IMR-90 (cell line): ENCODE measurements at regions not wholly inside any gene's neighbourhood (a gene's known extent, or its start where the extent isn't known, plus 50 kb on each side); places are given as distances from the start of the nearest gene placed in this dataset.

Experiments used
- ATAC-seq: fragments of 200-7000 bp; cut with Tn5 transposase; 2 replicates; pipeline ENCODE4 v1.9.1; 2020; ENCODE audit warnings: low read depth, mild to moderate bottlenecking, moderate library complexity
- BruUV-seq: library from RNA; stranded (reverse); fragments of 400-500 nt; replicated peaks from 2 replicates; lab custom pipeline; 2021; lab: Mats Ljungman, UMichigan
- CTCF ChIA-PET: fragments of 300-600 bp; formaldehyde crosslinking; extraction: SDS; loops from one replicate; lab custom pipeline; 2021; ENCODE audit warnings: antibody characterized with exemption; lab: Yijun Ruan, JAX
- POLR2A ChIA-PET: fragments of 300-600 bp; sonication (Branson Sonifier 250); formaldehyde crosslinking; loops from one replicate; lab custom pipeline; 2022; ENCODE audit warnings: antibody characterized with exemption; ENCODE audit not compliant: unreplicated experiment; lab: Charles Lee
- DNase-seq: peaks from one replicate; pipeline ENCODE4 v3.0.0; 2013
- H2AFZ ChIP-seq: replicated peaks from 2 replicates; pipeline ENCODE3; 2013; ENCODE audit warnings: low read length, mild to moderate bottlenecking; ENCODE audit not compliant: poor library complexity
- H2AK5ac ChIP-seq: 2 replicates; pipeline ENCODE4 v1.6.1; 2013; ENCODE audit warnings: low read depth, low read length, inconsistent platforms
- H2AK9ac ChIP-seq: replicated peaks from 2 replicates; pipeline ENCODE3; 2013; ENCODE audit warnings: mild to moderate bottlenecking, low read depth, low read length, moderate library complexity; ENCODE audit not compliant: poor library complexity
- H2BK120ac ChIP-seq: 2 replicates; pipeline ENCODE4 v1.6.1; 2013; ENCODE audit warnings: low read depth, low read length, inconsistent platforms
- H2BK15ac ChIP-seq: 3 replicates; pipeline ENCODE4 v1.6.1; 2013; ENCODE audit warnings: low read depth, low read length, inconsistent platforms
- H2BK20ac ChIP-seq: 2 replicates; pipeline ENCODE4 v1.6.1; 2013; ENCODE audit warnings: low read depth, mild to moderate bottlenecking, inconsistent platforms, low read length, moderate library complexity
- H2BK5ac ChIP-seq: 2 replicates; pipeline ENCODE4 v1.6.1; 2013; ENCODE audit warnings: mild to moderate bottlenecking, low read depth, low read length, inconsistent platforms; ENCODE audit not compliant: poor library complexity, severe bottlenecking
- H3K14ac ChIP-seq: replicated peaks from 2 replicates; pipeline ENCODE4 v1.6.1; 2013; ENCODE audit warnings: low read depth, low read length, inconsistent platforms
- H3K18ac ChIP-seq: 2 replicates; pipeline ENCODE4 v1.6.1; 2013; ENCODE audit warnings: low read depth, low read length, control low read depth
- H3K23ac ChIP-seq: 2 replicates; pipeline ENCODE4 v1.6.1; 2013; ENCODE audit warnings: low read depth, low read length, inconsistent platforms
- H3K27ac ChIP-seq: 2 replicates; pipeline ENCODE4 v1.5.1; 2013; ENCODE audit warnings: mild to moderate bottlenecking, control low read depth, low read length; ENCODE audit not compliant: insufficient read depth
- H3K27me3 ChIP-seq: 2 replicates; pipeline ENCODE4 v1.6.1; 2013; ENCODE audit warnings: low read length; ENCODE audit not compliant: control insufficient read depth, insufficient read depth
- H3K36me3 ChIP-seq: 2 replicates; pipeline ENCODE4 v1.6.1; 2013; ENCODE audit warnings: low read length, mixed read lengths; ENCODE audit not compliant: control insufficient read depth, insufficient read depth
- H3K4ac ChIP-seq: 2 replicates; pipeline ENCODE4 v1.6.1; 2013; ENCODE audit warnings: low read depth, low read length, inconsistent platforms
- H3K4me1 ChIP-seq: 2 replicates; pipeline ENCODE4 v1.6.1; 2013; ENCODE audit warnings: low read length, mixed read lengths; ENCODE audit not compliant: control insufficient read depth, insufficient read depth
- H3K4me2 ChIP-seq: 2 replicates; pipeline ENCODE4 v1.6.1; 2013; ENCODE audit warnings: low read depth, mild to moderate bottlenecking, control low read depth, low read length, moderate library complexity
- H3K4me3 ChIP-seq: 2 replicates; pipeline ENCODE4 v1.5.1; 2013; ENCODE audit warnings: low read depth, mild to moderate bottlenecking, control low read depth, low read length, moderate library complexity; ENCODE audit not compliant: insufficient read depth
- H3K56ac ChIP-seq: 2 replicates; pipeline ENCODE4 v1.6.1; 2013; ENCODE audit warnings: low read length, inconsistent platforms; ENCODE audit not compliant: insufficient read depth; ENCODE audit errors: extremely low read depth
- H3K79me1 ChIP-seq, 2 experiments: 2 replicates each; pipeline ENCODE4 v1.6.1; 2013; ENCODE audit warnings: low read length in 2 of 2, inconsistent platforms in 1 of 2, low read depth in 1 of 2
- H3K9ac ChIP-seq: 2 replicates; pipeline ENCODE4 v1.6.1; 2013; ENCODE audit warnings: low read depth, low read length, control low read depth
- H3K9me1 ChIP-seq: 2 replicates; pipeline ENCODE4 v1.6.1; 2013; ENCODE audit warnings: low read length, inconsistent platforms; ENCODE audit not compliant: insufficient read depth
- H3K9me3 ChIP-seq: 2 replicates; pipeline ENCODE4 v1.6.1; 2013; ENCODE audit warnings: low read length; ENCODE audit not compliant: control insufficient read depth, insufficient read depth
- H4K20me1 ChIP-seq: 2 replicates; pipeline ENCODE4 v1.6.1; 2013; ENCODE audit warnings: low read length, inconsistent platforms; ENCODE audit not compliant: insufficient read depth
- H4K5ac ChIP-seq: 2 replicates; pipeline ENCODE4 v1.6.1; 2013; ENCODE audit warnings: mild to moderate bottlenecking, low read depth, low read length, control low read depth
- H4K8ac ChIP-seq, 2 experiments: 2 replicates each; pipeline ENCODE4 v1.6.1; 2013; ENCODE audit warnings: low read depth in 2 of 2, low read length in 2 of 2, control low read depth in 1 of 2, inconsistent platforms in 1 of 2
- H4K91ac ChIP-seq: 2 replicates; pipeline ENCODE4 v1.6.1; 2013; ENCODE audit warnings: low read depth, low read length, inconsistent platforms; ENCODE audit not compliant: insufficient read depth
- BHLHE40 ChIP-seq: fragments of 150-350 bp; IDR thresholded peaks from 2 replicates; pipeline ENCODE4 v1.6.1; 2016; ENCODE audit warnings: mild to moderate bottlenecking, low read depth, low read length
- CEBPB ChIP-seq: IDR thresholded peaks from 2 replicates; pipeline ENCODE4 v1.6.1; 2012; ENCODE audit warnings: low read depth, low read length, improper control_type of control experiment
- CHD1 ChIP-seq: IDR thresholded peaks from 2 replicates; pipeline ENCODE4 v1.6.1; 2012; ENCODE audit warnings: low read depth, low read length, improper control_type of control experiment
- CTCF ChIP-seq: conservative IDR thresholded peaks from 2 replicates; pipeline ENCODE4 v1.5.1; 2012; ENCODE audit warnings: mild to moderate bottlenecking, low read depth, low read length, improper control_type of control experiment
- ELK1 ChIP-seq: fragments of 150-350 bp; IDR thresholded peaks from 2 replicates; pipeline ENCODE4 v1.6.1; 2016; ENCODE audit warnings: low read depth, mild to moderate bottlenecking, low read length, moderate library complexity, borderline replicate concordance
- FOS ChIP-seq: fragments of 150-350 bp; IDR thresholded peaks from 2 replicates; pipeline ENCODE4 v1.6.1; 2016; ENCODE audit warnings: low read depth, low read length
- MAFK ChIP-seq: IDR thresholded peaks from 2 replicates; pipeline ENCODE4 v1.6.1; 2012; ENCODE audit warnings: low read depth, low read length, improper control_type of control experiment
- MAZ ChIP-seq: IDR thresholded peaks from 2 replicates; pipeline ENCODE4 v1.6.1; 2012; ENCODE audit warnings: low read depth, mild to moderate bottlenecking, low read length, improper control_type of control experiment, moderate library complexity, borderline replicate concordance
- MXI1 ChIP-seq: IDR thresholded peaks from 2 replicates; pipeline ENCODE4 v1.6.1; 2012; ENCODE audit warnings: low read depth, mild to moderate bottlenecking, low read length, moderate library complexity, borderline replicate concordance
- NFE2L2 ChIP-seq: fragments of 150-350 bp; IDR thresholded peaks from 2 replicates; pipeline ENCODE4 v1.6.1; 2016; ENCODE audit warnings: low read depth, mild to moderate bottlenecking, low read length
- POLR2A ChIP-seq: IDR thresholded peaks from 2 replicates; pipeline ENCODE4 v1.6.1; 2012; ENCODE audit warnings: mild to moderate bottlenecking, low read depth, low read length
- RAD21 ChIP-seq: IDR thresholded peaks from 2 replicates; pipeline ENCODE4 v1.6.1; 2012; ENCODE audit warnings: low read length, improper control_type of control experiment
- RCOR1 ChIP-seq: IDR thresholded peaks from 2 replicates; pipeline ENCODE4 v1.6.1; 2012; ENCODE audit warnings: mild to moderate bottlenecking, low read length, improper control_type of control experiment; ENCODE audit not compliant: insufficient replicate concordance
- RFX5 ChIP-seq: IDR thresholded peaks from 2 replicates; pipeline ENCODE4 v1.8.0; 2012; ENCODE audit warnings: low read depth, mild to moderate bottlenecking, low read length, moderate library complexity
- SMC3 ChIP-seq: fragments of 150-350 bp; IDR thresholded peaks from 2 replicates; pipeline ENCODE4 v1.6.1; 2016; ENCODE audit warnings: low read depth, mild to moderate bottlenecking, antibody characterized with exemption, low read length, moderate library complexity
- USF2 ChIP-seq: fragments of 150-350 bp; IDR thresholded peaks from 2 replicates; pipeline ENCODE4 v1.6.1; 2017; ENCODE audit warnings: mild to moderate bottlenecking, antibody characterized with exemption, low read length, low read depth
- WGBS, 2 experiments: methylation state at CpG; one replicate each; pipeline versions ENCODE4 v1.1.5 to v1.1.7; 2013; ENCODE audit warnings: missing lambda C conversion rate in 2 of 2; ENCODE audit not compliant: insufficient read length in 1 of 2; ENCODE audit errors: extremely low coverage in 2 of 2; 5-methylcytosine and 5-hydroxymethylcytosine counted together
- dilution Hi-C: fragments of 300-500 bp; cut with HindIII; formaldehyde crosslinking; loops from one replicate; pipeline ENCODE4 v1.14.3; 2018; ENCODE audit warnings: low sequenced_read_pairs; ENCODE audit not compliant: unreplicated experiment
- in situ Hi-C: fragments of 300-500 bp; cut with MboI; formaldehyde crosslinking; loops from 3 replicates; pipeline ENCODE4 v1.14.3; 2019; ENCODE audit warnings: low sequenced_read_pairs, inconsistent platforms, mixed read lengths
- intact Hi-C: fragments of 100-400 bp; cut with micrococcal nuclease; formaldehyde crosslinking; loops from 2 replicates; pipeline ENCODE4 v1.10.0; 2022

- Histone ChIP-seq H3K4ac (no peak overlapping the region), H3K27me3 (peaks cover 19% of the 10 kb centered on the region), H2BK20ac (no peak overlapping the region), H4K20me1 (no peaks in the 10 kb centered on the region), H2BK5ac (no peak overlapping the region), H2AK5ac (no peak overlapping the region), H2AFZ (no peak overlapping the region), H3K4me3 (no peak overlapping the region), H4K5ac (no peak overlapping the region), H3K4me1 (no peaks in the 10 kb centered on the region), H3K14ac (no peak overlapping the region), H2BK120ac (no peak overlapping the region), H3K23ac (no peak overlapping the region), H4K91ac (no peak overlapping the region), H3K4me2 (peak overlapping the region; percentile 79), H2BK15ac (no peak overlapping the region), H2AK9ac (no peak overlapping the region), H3K9ac (no peak overlapping the region), H3K56ac (no peak overlapping the region), H3K79me1 (no peaks in the 10 kb centered on the region), H3K9me3 (no peaks in the 10 kb centered on the region), H3K36me3 (no peaks in the 10 kb centered on the region), H3K27ac (no peak overlapping the region), H3K18ac (no peak overlapping the region), H4K8ac (no peak overlapping the region), H3K9me1 (no peaks in the 10 kb centered on the region)
- TF ChIP-seq CTCF = no peak
- no peak for TF ChIP-seq RFX5
- no peak for TF ChIP-seq MAZ
- no peak for TF ChIP-seq CHD1
- no peak for TF ChIP-seq BHLHE40
- no peak for TF ChIP-seq ELK1
- no peak for TF ChIP-seq FOS
- TF ChIP-seq NFE2L2 = no peak
- TF ChIP-seq USF2 = no peak
- no peak for TF ChIP-seq RAD21
- no peak for TF ChIP-seq MXI1
- TF ChIP-seq CEBPB = no peak
- TF ChIP-seq RCOR1 = no peak
- TF ChIP-seq SMC3 = no peak
- TF ChIP-seq MAFK = no peak
- no peak for TF ChIP-seq POLR2A
- ChIA-PET POLR2A (no interaction called here), CTCF (interaction anchor here (0.9 to 2.1 kb wide), 2 partner anchors 12 to 72 kb away, joined by 3 to 8 read pairs; no protein-coding TSS in a partner anchor)
- DNase-seq (no peak), ATAC-seq (no peak)
- dilution Hi-C loops = no loop called here
- BruUV-seq = no TSS peak
- intact Hi-C loops = no loop called here
- WGBS, 2 experiments = 6% methylated on average over 9 of the region's 16 CpGs; no CpG with 5 or more reads in 1 of the 2 experiments
- in situ Hi-C loops = no loop called here
Measured at GRCh38 chr6:28825732-28826293, 98.0 kb downstream of the TRIM27 start.
